IMR-90 (cell line): ENCODE measurements at regions not wholly inside any gene's neighbourhood (a gene's known extent, or its start where the extent isn't known, plus 50 kb on each side); places are given as distances from the start of the nearest gene placed in this dataset.

ENCODE experiments used
- ATAC-seq: fragments of 200-7000 bp; cut with Tn5 transposase; 2 replicates; pipeline ENCODE4 v1.9.1; 2020; ENCODE audit warnings: low read depth, mild to moderate bottlenecking, moderate library complexity
- BruUV-seq: library from RNA; stranded (reverse); fragments of 400-500 nt; replicated peaks from 2 replicates; lab custom pipeline; 2021; lab: Mats Ljungman, UMichigan
- CTCF ChIA-PET: fragments of 300-600 bp; formaldehyde crosslinking; extraction: SDS; loops from one replicate; lab custom pipeline; 2021; ENCODE audit warnings: antibody characterized with exemption; lab: Yijun Ruan, JAX
- POLR2A ChIA-PET: fragments of 300-600 bp; sonication (Branson Sonifier 250); formaldehyde crosslinking; loops from one replicate; lab custom pipeline; 2022; ENCODE audit warnings: antibody characterized with exemption; ENCODE audit not compliant: unreplicated experiment; lab: Charles Lee
- DNase-seq: peaks from one replicate; pipeline ENCODE4 v3.0.0; 2013
- H2AFZ ChIP-seq: replicated peaks from 2 replicates; pipeline ENCODE3; 2013; ENCODE audit warnings: low read length, mild to moderate bottlenecking; ENCODE audit not compliant: poor library complexity
- H2AK5ac ChIP-seq: 2 replicates; pipeline ENCODE4 v1.6.1; 2013; ENCODE audit warnings: low read depth, low read length, inconsistent platforms
- H2AK9ac ChIP-seq: replicated peaks from 2 replicates; pipeline ENCODE3; 2013; ENCODE audit warnings: mild to moderate bottlenecking, low read depth, low read length, moderate library complexity; ENCODE audit not compliant: poor library complexity
- H2BK120ac ChIP-seq: 2 replicates; pipeline ENCODE4 v1.6.1; 2013; ENCODE audit warnings: low read depth, low read length, inconsistent platforms
- H2BK15ac ChIP-seq: 3 replicates; pipeline ENCODE4 v1.6.1; 2013; ENCODE audit warnings: low read depth, low read length, inconsistent platforms
- H2BK20ac ChIP-seq: 2 replicates; pipeline ENCODE4 v1.6.1; 2013; ENCODE audit warnings: low read depth, mild to moderate bottlenecking, inconsistent platforms, low read length, moderate library complexity
- H2BK5ac ChIP-seq: 2 replicates; pipeline ENCODE4 v1.6.1; 2013; ENCODE audit warnings: mild to moderate bottlenecking, low read depth, low read length, inconsistent platforms; ENCODE audit not compliant: poor library complexity, severe bottlenecking
- H3K14ac ChIP-seq: replicated peaks from 2 replicates; pipeline ENCODE4 v1.6.1; 2013; ENCODE audit warnings: low read depth, low read length, inconsistent platforms
- H3K18ac ChIP-seq: 2 replicates; pipeline ENCODE4 v1.6.1; 2013; ENCODE audit warnings: low read depth, low read length, control low read depth
- H3K23ac ChIP-seq: 2 replicates; pipeline ENCODE4 v1.6.1; 2013; ENCODE audit warnings: low read depth, low read length, inconsistent platforms
- H3K27ac ChIP-seq: 2 replicates; pipeline ENCODE4 v1.5.1; 2013; ENCODE audit warnings: mild to moderate bottlenecking, control low read depth, low read length; ENCODE audit not compliant: insufficient read depth
- H3K27me3 ChIP-seq: 2 replicates; pipeline ENCODE4 v1.6.1; 2013; ENCODE audit warnings: low read length; ENCODE audit not compliant: control insufficient read depth, insufficient read depth
- H3K36me3 ChIP-seq: 2 replicates; pipeline ENCODE4 v1.6.1; 2013; ENCODE audit warnings: low read length, mixed read lengths; ENCODE audit not compliant: control insufficient read depth, insufficient read depth
- H3K4ac ChIP-seq: 2 replicates; pipeline ENCODE4 v1.6.1; 2013; ENCODE audit warnings: low read depth, low read length, inconsistent platforms
- H3K4me1 ChIP-seq: 2 replicates; pipeline ENCODE4 v1.6.1; 2013; ENCODE audit warnings: low read length, mixed read lengths; ENCODE audit not compliant: control insufficient read depth, insufficient read depth
- H3K4me2 ChIP-seq: 2 replicates; pipeline ENCODE4 v1.6.1; 2013; ENCODE audit warnings: low read depth, mild to moderate bottlenecking, control low read depth, low read length, moderate library complexity
- H3K4me3 ChIP-seq: 2 replicates; pipeline ENCODE4 v1.5.1; 2013; ENCODE audit warnings: low read depth, mild to moderate bottlenecking, control low read depth, low read length, moderate library complexity; ENCODE audit not compliant: insufficient read depth
- H3K56ac ChIP-seq: 2 replicates; pipeline ENCODE4 v1.6.1; 2013; ENCODE audit warnings: low read length, inconsistent platforms; ENCODE audit not compliant: insufficient read depth; ENCODE audit errors: extremely low read depth
- H3K79me1 ChIP-seq, 2 experiments: 2 replicates each; pipeline ENCODE4 v1.6.1; 2013; ENCODE audit warnings: low read length in 2 of 2, inconsistent platforms in 1 of 2, low read depth in 1 of 2
- H3K9ac ChIP-seq: 2 replicates; pipeline ENCODE4 v1.6.1; 2013; ENCODE audit warnings: low read depth, low read length, control low read depth
- H3K9me1 ChIP-seq: 2 replicates; pipeline ENCODE4 v1.6.1; 2013; ENCODE audit warnings: low read length, inconsistent platforms; ENCODE audit not compliant: insufficient read depth
- H3K9me3 ChIP-seq: 2 replicates; pipeline ENCODE4 v1.6.1; 2013; ENCODE audit warnings: low read length; ENCODE audit not compliant: control insufficient read depth, insufficient read depth
- H4K20me1 ChIP-seq: 2 replicates; pipeline ENCODE4 v1.6.1; 2013; ENCODE audit warnings: low read length, inconsistent platforms; ENCODE audit not compliant: insufficient read depth
- H4K5ac ChIP-seq: 2 replicates; pipeline ENCODE4 v1.6.1; 2013; ENCODE audit warnings: mild to moderate bottlenecking, low read depth, low read length, control low read depth
- H4K8ac ChIP-seq, 2 experiments: 2 replicates each; pipeline ENCODE4 v1.6.1; 2013; ENCODE audit warnings: low read depth in 2 of 2, low read length in 2 of 2, control low read depth in 1 of 2, inconsistent platforms in 1 of 2
- H4K91ac ChIP-seq: 2 replicates; pipeline ENCODE4 v1.6.1; 2013; ENCODE audit warnings: low read depth, low read length, inconsistent platforms; ENCODE audit not compliant: insufficient read depth
- CTCF ChIP-seq: conservative IDR thresholded peaks from 2 replicates; pipeline ENCODE4 v1.5.1; 2012; ENCODE audit warnings: mild to moderate bottlenecking, low read depth, low read length, improper control_type of control experiment
- RFX5 ChIP-seq: IDR thresholded peaks from 2 replicates; pipeline ENCODE4 v1.8.0; 2012; ENCODE audit warnings: low read depth, mild to moderate bottlenecking, low read length, moderate library complexity
- USF2 ChIP-seq: fragments of 150-350 bp; IDR thresholded peaks from 2 replicates; pipeline ENCODE4 v1.6.1; 2017; ENCODE audit warnings: mild to moderate bottlenecking, antibody characterized with exemption, low read length, low read depth
- WGBS, 2 experiments: methylation state at CpG; one replicate each; pipeline versions ENCODE4 v1.1.5 to v1.1.7; 2013; ENCODE audit warnings: missing lambda C conversion rate in 2 of 2; ENCODE audit not compliant: insufficient read length in 1 of 2; ENCODE audit errors: extremely low coverage in 2 of 2; 5-methylcytosine and 5-hydroxymethylcytosine counted together
- dilution Hi-C: fragments of 300-500 bp; cut with HindIII; formaldehyde crosslinking; loops from one replicate; pipeline ENCODE4 v1.14.3; 2018; ENCODE audit warnings: low sequenced_read_pairs; ENCODE audit not compliant: unreplicated experiment
- in situ Hi-C: fragments of 300-500 bp; cut with MboI; formaldehyde crosslinking; loops from 3 replicates; pipeline ENCODE4 v1.14.3; 2019; ENCODE audit warnings: low sequenced_read_pairs, inconsistent platforms, mixed read lengths
- intact Hi-C: fragments of 100-400 bp; cut with micrococcal nuclease; formaldehyde crosslinking; loops from 2 replicates; pipeline ENCODE4 v1.10.0; 2022

- Histone ChIP-seq H3K27me3 (no peaks in the 10 kb centered on the region), H3K4me3 (no peak overlapping the region), H2BK15ac (no peak overlapping the region), H3K4ac (no peak overlapping the region), H3K27ac (no peak overlapping the region), H2AFZ (no peak overlapping the region), H2AK5ac (no peak overlapping the region), H2BK5ac (no peak overlapping the region), H3K18ac (no peak overlapping the region), H4K5ac (no peak overlapping the region), H3K4me2 (no peak overlapping the region), H3K56ac (no peak overlapping the region), H2AK9ac (no peak overlapping the region), H3K9ac (no peak overlapping the region), H3K4me1 (no peaks in the 10 kb centered on the region), H3K79me1 (no peaks in the 10 kb centered on the region), H3K14ac (no peak overlapping the region), H4K8ac (no peak overlapping the region), H3K36me3 (no peaks in the 10 kb centered on the region), H3K23ac (no peak overlapping the region), H2BK20ac (no peak overlapping the region), H4K91ac (no peak overlapping the region), H4K20me1 (no peaks in the 10 kb centered on the region), H2BK120ac (no peak overlapping the region), H3K9me3 (peaks cover 40% of the 10 kb centered on the region), H3K9me1 (no peaks in the 10 kb centered on the region)
- dilution Hi-C loops = no loop called here
- no peak for TF ChIP-seq RFX5
- no peak for TF ChIP-seq USF2
- no peak for TF ChIP-seq CTCF
- intact Hi-C loops = no loop called here
- 57% methylated on average over 1 of the region's 6 CpGs; no CpG with 5 or more reads in 1 of the 2 experiments for WGBS, 2 experiments
- ATAC-seq (no peak), DNase-seq (no peak)
- in situ Hi-C loops = no loop called here
- ChIA-PET CTCF (no interaction called here), POLR2A (no interaction called here)
- no TSS peak for BruUV-seq
Observed at GRCh38 chr12:130225347-130225746, 63.1 kb downstream of the FZD10 start.
